H1 (cell line): ENCODE measurements at regions not wholly inside any gene's neighbourhood (a gene's known extent, or its start where the extent isn't known, plus 50 kb on each side); places are given as distances from the start of the nearest gene placed in this dataset.

Source experiments
- FOSL1 ChIP-seq: IDR thresholded peaks from 2 replicates; pipeline ENCODE4 v1.6.1; 2011; ENCODE audit warnings: mild to moderate bottlenecking, low read depth, low read length, moderate library complexity; ENCODE audit not compliant: insufficient read depth
- JUND ChIP-seq: IDR thresholded peaks from 2 replicates; pipeline ENCODE4 v1.6.1; 2011; ENCODE audit warnings: mild to moderate bottlenecking, improper control_type of control experiment, low read length
- NRF1 ChIP-seq: IDR thresholded peaks from 2 replicates; pipeline ENCODE4 v1.6.1; 2011; ENCODE audit warnings: mild to moderate bottlenecking, low read depth, low read length, improper control_type of control experiment
- POLR2AphosphoS5 ChIP-seq: IDR thresholded peaks from 2 replicates; pipeline ENCODE4 v1.6.1; 2011; ENCODE audit warnings: low read depth, low read length
- SAP30 ChIP-seq: fragments of 300-600 bp; sonication (generic); IDR thresholded peaks from 2 replicates; pipeline ENCODE4 v1.7.1; 2012; ENCODE audit warnings: low read length, moderate library complexity, mild to moderate bottlenecking, inconsistent platforms; ENCODE audit not compliant: insufficient read depth, insufficient replicate concordance
- SIX5 ChIP-seq: IDR thresholded peaks from 2 replicates; pipeline ENCODE4 v1.6.1; 2011; ENCODE audit warnings: mild to moderate bottlenecking, low read depth, low read length
- SRF ChIP-seq: IDR thresholded peaks from 2 replicates; pipeline ENCODE4 v1.6.1; 2011; ENCODE audit warnings: mild to moderate bottlenecking, low read depth, low read length, moderate library complexity
- TAF7 ChIP-seq: optimal IDR thresholded peaks from 2 replicates; pipeline ENCODE3; 2011; ENCODE audit warnings: low read depth, mild to moderate bottlenecking, inconsistent platforms, low read length, moderate library complexity, borderline replicate concordance
- TBP ChIP-seq: IDR thresholded peaks from 2 replicates; pipeline ENCODE4 v1.6.1; 2011; ENCODE audit warnings: low read depth, low read length, improper control_type of control experiment
- TF ChIP-seq, protein P1 (sequence below): fragments of 300-600 bp; sonication (generic); IDR thresholded peaks from 2 replicates; pipeline ENCODE4 v1.7.1; 2012; ENCODE audit warnings: low read length, moderate library complexity, mild to moderate bottlenecking, inconsistent platforms; ENCODE audit not compliant: insufficient replicate concordance

- TF ChIP-seq, protein P1, sequence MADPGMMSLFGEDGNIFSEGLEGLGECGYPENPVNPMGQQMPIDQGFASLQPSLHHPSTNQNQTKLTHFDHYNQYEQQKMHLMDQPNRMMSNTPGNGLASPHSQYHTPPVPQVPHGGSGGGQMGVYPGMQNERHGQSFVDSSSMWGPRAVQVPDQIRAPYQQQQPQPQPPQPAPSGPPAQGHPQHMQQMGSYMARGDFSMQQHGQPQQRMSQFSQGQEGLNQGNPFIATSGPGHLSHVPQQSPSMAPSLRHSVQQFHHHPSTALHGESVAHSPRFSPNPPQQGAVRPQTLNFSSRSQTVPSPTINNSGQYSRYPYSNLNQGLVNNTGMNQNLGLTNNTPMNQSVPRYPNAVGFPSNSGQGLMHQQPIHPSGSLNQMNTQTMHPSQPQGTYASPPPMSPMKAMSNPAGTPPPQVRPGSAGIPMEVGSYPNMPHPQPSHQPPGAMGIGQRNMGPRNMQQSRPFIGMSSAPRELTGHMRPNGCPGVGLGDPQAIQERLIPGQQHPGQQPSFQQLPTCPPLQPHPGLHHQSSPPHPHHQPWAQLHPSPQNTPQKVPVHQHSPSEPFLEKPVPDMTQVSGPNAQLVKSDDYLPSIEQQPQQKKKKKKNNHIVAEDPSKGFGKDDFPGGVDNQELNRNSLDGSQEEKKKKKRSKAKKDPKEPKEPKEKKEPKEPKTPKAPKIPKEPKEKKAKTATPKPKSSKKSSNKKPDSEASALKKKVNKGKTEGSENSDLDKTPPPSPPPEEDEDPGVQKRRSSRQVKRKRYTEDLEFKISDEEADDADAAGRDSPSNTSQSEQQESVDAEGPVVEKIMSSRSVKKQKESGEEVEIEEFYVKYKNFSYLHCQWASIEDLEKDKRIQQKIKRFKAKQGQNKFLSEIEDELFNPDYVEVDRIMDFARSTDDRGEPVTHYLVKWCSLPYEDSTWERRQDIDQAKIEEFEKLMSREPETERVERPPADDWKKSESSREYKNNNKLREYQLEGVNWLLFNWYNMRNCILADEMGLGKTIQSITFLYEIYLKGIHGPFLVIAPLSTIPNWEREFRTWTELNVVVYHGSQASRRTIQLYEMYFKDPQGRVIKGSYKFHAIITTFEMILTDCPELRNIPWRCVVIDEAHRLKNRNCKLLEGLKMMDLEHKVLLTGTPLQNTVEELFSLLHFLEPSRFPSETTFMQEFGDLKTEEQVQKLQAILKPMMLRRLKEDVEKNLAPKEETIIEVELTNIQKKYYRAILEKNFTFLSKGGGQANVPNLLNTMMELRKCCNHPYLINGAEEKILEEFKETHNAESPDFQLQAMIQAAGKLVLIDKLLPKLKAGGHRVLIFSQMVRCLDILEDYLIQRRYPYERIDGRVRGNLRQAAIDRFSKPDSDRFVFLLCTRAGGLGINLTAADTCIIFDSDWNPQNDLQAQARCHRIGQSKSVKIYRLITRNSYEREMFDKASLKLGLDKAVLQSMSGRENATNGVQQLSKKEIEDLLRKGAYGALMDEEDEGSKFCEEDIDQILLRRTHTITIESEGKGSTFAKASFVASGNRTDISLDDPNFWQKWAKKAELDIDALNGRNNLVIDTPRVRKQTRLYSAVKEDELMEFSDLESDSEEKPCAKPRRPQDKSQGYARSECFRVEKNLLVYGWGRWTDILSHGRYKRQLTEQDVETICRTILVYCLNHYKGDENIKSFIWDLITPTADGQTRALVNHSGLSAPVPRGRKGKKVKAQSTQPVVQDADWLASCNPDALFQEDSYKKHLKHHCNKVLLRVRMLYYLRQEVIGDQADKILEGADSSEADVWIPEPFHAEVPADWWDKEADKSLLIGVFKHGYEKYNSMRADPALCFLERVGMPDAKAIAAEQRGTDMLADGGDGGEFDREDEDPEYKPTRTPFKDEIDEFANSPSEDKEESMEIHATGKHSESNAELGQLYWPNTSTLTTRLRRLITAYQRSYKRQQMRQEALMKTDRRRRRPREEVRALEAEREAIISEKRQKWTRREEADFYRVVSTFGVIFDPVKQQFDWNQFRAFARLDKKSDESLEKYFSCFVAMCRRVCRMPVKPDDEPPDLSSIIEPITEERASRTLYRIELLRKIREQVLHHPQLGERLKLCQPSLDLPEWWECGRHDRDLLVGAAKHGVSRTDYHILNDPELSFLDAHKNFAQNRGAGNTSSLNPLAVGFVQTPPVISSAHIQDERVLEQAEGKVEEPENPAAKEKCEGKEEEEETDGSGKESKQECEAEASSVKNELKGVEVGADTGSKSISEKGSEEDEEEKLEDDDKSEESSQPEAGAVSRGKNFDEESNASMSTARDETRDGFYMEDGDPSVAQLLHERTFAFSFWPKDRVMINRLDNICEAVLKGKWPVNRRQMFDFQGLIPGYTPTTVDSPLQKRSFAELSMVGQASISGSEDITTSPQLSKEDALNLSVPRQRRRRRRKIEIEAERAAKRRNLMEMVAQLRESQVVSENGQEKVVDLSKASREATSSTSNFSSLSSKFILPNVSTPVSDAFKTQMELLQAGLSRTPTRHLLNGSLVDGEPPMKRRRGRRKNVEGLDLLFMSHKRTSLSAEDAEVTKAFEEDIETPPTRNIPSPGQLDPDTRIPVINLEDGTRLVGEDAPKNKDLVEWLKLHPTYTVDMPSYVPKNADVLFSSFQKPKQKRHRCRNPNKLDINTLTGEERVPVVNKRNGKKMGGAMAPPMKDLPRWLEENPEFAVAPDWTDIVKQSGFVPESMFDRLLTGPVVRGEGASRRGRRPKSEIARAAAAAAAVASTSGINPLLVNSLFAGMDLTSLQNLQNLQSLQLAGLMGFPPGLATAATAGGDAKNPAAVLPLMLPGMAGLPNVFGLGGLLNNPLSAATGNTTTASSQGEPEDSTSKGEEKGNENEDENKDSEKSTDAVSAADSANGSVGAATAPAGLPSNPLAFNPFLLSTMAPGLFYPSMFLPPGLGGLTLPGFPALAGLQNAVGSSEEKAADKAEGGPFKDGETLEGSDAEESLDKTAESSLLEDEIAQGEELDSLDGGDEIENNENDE: no peak
- TF ChIP-seq SIX5 (no peak), POLR2AphosphoS5 (no peak), SAP30 (no peak), JUND (no peak), FOSL1 (no peak), SRF (no peak), TAF7 (no peak), TBP (no peak), NRF1 (no peak)
These were observed 182.3 kb upstream of the ST6GAL2 start (continued) for GRCh38 chr2:107068069-107068916.
